Endothelial cell of umbilical vein (primary cell): ENCODE measurements at regions not wholly inside any gene's neighbourhood (a gene's known extent, or its start where the extent isn't known, plus 50 kb on each side); places are given as distances from the start of the nearest gene placed in this dataset.

Source experiments
- BruUV-seq: library from RNA; stranded (reverse); fragments of 400-500 nt; replicated peaks from 2 replicates; lab custom pipeline; 2021; lab: Mats Ljungman, UMichigan
- CTCF ChIA-PET: fragments of 300-600, 350-600 bp; sonication (Branson Sonifier 250); formaldehyde crosslinking; loops from one replicate; lab custom pipeline; 2021; ENCODE audit warnings: antibody characterized with exemption, inconsistent platforms; lab: Charles Lee
- POLR2A ChIA-PET: fragments of 300-600, 350-600 bp; sonication (Branson Sonifier 250); formaldehyde crosslinking; loops from one replicate; lab custom pipeline; 2021; ENCODE audit warnings: antibody characterized with exemption, inconsistent platforms; lab: Charles Lee
- DNase-seq: peaks from one replicate; pipeline ENCODE4 v3.0.0-alpha.2; 2011; ENCODE audit warnings: low read depth, low spot score
- FAIRE-seq: peaks from 2 replicates; lab custom pipeline; 2011; peaks lifted over from hg19 to GRCh38; lab: Jason Lieb, UNC
- H2AFZ ChIP-seq: 2 replicates; pipeline ENCODE4 v1.6.0; 2012; ENCODE audit warnings: low read depth, low read length, control low read depth, inconsistent platforms
- H3K27ac ChIP-seq: 2 replicates; pipeline ENCODE4 v1.5.1; 2011; ENCODE audit warnings: low read depth, mild to moderate bottlenecking, control low read depth, low read length, moderate library complexity; ENCODE audit not compliant: insufficient read depth
- H3K27me3 ChIP-seq, 2 experiments: 2 replicates each; pipeline versions ENCODE4 v1.6.0 to v1.6.1; 2011; ENCODE audit warnings: low read length in 2 of 2, mixed read lengths in 1 of 2; ENCODE audit not compliant: control insufficient read depth in 2 of 2, insufficient read depth in 2 of 2
- H3K36me3 ChIP-seq, 2 experiments: 2 replicates in 1 of 2; 3 replicates in 1 of 2; pipeline ENCODE4 v1.5.1; 2011; ENCODE audit warnings: low read length in 2 of 2, mild to moderate bottlenecking in 1 of 2, moderate library complexity in 1 of 2; ENCODE audit not compliant: control insufficient read depth in 2 of 2, insufficient read depth in 2 of 2; ENCODE audit errors: extremely low read depth in 1 of 2
- H3K4me1 ChIP-seq: 3 replicates; pipeline ENCODE4 v1.5.1; 2011; ENCODE audit warnings: mild to moderate bottlenecking, low read length; ENCODE audit not compliant: control insufficient read depth, insufficient read depth; ENCODE audit errors: extremely low read depth
- H3K4me2 ChIP-seq: 2 replicates; pipeline ENCODE4 v1.6.1; 2011; ENCODE audit warnings: low read length, control low read depth, mixed read lengths; ENCODE audit not compliant: insufficient read depth
- H3K4me3 ChIP-seq, 3 experiments: fragments of 200-600 bp in 1 of 3; sonication (generic), shearing (Covaris generic) in 1 of 3; replicated peaks in 1 of 3; 2 replicates each; pipeline ENCODE4 v1.5.1; 2011 to 2016; ENCODE audit warnings: control low read depth in 3 of 3, low read length in 3 of 3, mild to moderate bottlenecking in 2 of 3, inconsistent platforms in 1 of 3, low read depth in 1 of 3, moderate library complexity in 1 of 3; ENCODE audit not compliant: insufficient read depth in 1 of 3
- H3K79me2 ChIP-seq: 2 replicates; pipeline ENCODE4 v1.6.0; 2012; ENCODE audit warnings: low read length, inconsistent platforms; ENCODE audit not compliant: control insufficient read depth, insufficient read depth
- H3K9ac ChIP-seq: replicated peaks from 2 replicates; pipeline ENCODE3; 2011; ENCODE audit warnings: low read length, control low read depth; ENCODE audit not compliant: insufficient read depth; ENCODE audit errors: extremely low read depth
- H3K9me1 ChIP-seq: replicated peaks from 3 replicates; pipeline ENCODE4 v1.6.0; 2011; ENCODE audit warnings: mild to moderate bottlenecking, low read length; ENCODE audit not compliant: control insufficient read depth, insufficient read depth; ENCODE audit errors: extremely low read depth
- H3K9me3 ChIP-seq: replicated peaks from 2 replicates; pipeline ENCODE4 v1.5.1; 2012; ENCODE audit warnings: low read length, inconsistent platforms; ENCODE audit not compliant: control insufficient read depth, insufficient read depth
- H4K20me1 ChIP-seq: replicated peaks from 2 replicates; pipeline ENCODE3; 2011; ENCODE audit warnings: mild to moderate bottlenecking, low read length; ENCODE audit not compliant: control insufficient read depth, insufficient read depth; ENCODE audit errors: extremely low read depth
- EZH2 ChIP-seq: IDR thresholded peaks from 2 replicates; pipeline ENCODE4 v1.6.1; 2012; ENCODE audit warnings: borderline replicate concordance, low read depth, mild to moderate bottlenecking, moderate library complexity, low read length, inconsistent platforms; ENCODE audit not compliant: severe bottlenecking
- FOS ChIP-seq: IDR thresholded peaks from 2 replicates; pipeline ENCODE4 v1.6.1; 2011; ENCODE audit warnings: mild to moderate bottlenecking, low read length, moderate library complexity, borderline replicate concordance; ENCODE audit not compliant: insufficient read depth
- GATA2 ChIP-seq: IDR thresholded peaks from 2 replicates; pipeline ENCODE4 v1.7.0; 2011; ENCODE audit warnings: low read depth, mild to moderate bottlenecking, moderate library complexity, mixed read lengths, low read length; ENCODE audit not compliant: insufficient read length, insufficient read depth
- JUN ChIP-seq: IDR thresholded peaks from 2 replicates; pipeline ENCODE4 v1.6.1; 2011; ENCODE audit warnings: borderline replicate concordance, low read depth; ENCODE audit not compliant: insufficient read length, insufficient read depth
- MYC ChIP-seq: IDR thresholded peaks from one replicate; pipeline ENCODE4 v1.6.1; 2011; ENCODE audit warnings: mild to moderate bottlenecking, low read depth, low read length
- POLR2A ChIP-seq: IDR thresholded peaks from 2 replicates; pipeline ENCODE4 v1.6.1; 2012; ENCODE audit warnings: low read depth, mild to moderate bottlenecking, control low read depth, low read length
- POLR2AphosphoS5 ChIP-seq: IDR thresholded peaks from 2 replicates; pipeline ENCODE4 v1.6.1; 2012; ENCODE audit warnings: low read depth, mild to moderate bottlenecking, control low read depth, low read length, moderate library complexity; ENCODE audit not compliant: insufficient read depth
- dilution Hi-C: fragments of 300-500 bp; cut with MboI; formaldehyde crosslinking; loops from one replicate; pipeline ENCODE4 v1.15.0; 2019; ENCODE audit warnings: low sequenced_read_pairs; ENCODE audit not compliant: extremely low pct_ligation_motif_present
- intact Hi-C: fragments of 100-400 bp; cut with micrococcal nuclease; formaldehyde crosslinking; loops from one replicate; pipeline ENCODE4 v1.10.0; 2022
- TF ChIP-seq, protein P1 (sequence below): IDR thresholded peaks from 2 replicates; pipeline ENCODE4 v1.6.1; 2011; ENCODE audit not compliant: insufficient read depth, insufficient read length
- TF ChIP-seq, protein P2 (sequence below), 2 donors: IDR thresholded peaks; 1 replicate in 1 of 2; 2 replicates in 1 of 2; pipeline ENCODE4 v1.5.1; 2011; ENCODE audit warnings: low read length in 2 of 2, mild to moderate bottlenecking in 2 of 2, moderate library complexity in 2 of 2, control low read depth in 1 of 2, inconsistent platforms in 1 of 2, low read depth in 1 of 2; ENCODE audit not compliant: insufficient read depth in 1 of 2; ENCODE audit errors: extremely low read depth in 1 of 2

DNA sequence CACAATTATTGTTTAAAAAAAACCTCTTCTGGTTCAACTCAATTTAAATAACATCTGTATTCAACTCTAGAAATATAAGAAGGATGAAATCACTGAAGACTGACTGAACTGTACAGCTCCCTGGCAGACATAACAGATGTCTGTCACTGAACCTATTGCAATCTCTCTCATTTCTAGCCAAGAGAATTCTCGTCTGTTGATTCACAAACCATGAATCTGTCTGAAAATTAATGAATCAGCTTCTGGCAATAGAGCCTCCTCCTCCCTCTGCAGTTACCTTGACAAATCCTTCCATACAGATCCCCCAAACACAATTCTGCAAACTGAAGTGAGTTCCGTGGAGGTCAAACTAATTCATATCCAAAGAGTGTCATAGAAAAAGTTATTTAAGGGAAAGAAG, 561.4 kb downstream of the PYDC2 start:
- H3K36me3 ChIP-seq, result no peaks in the 10 kb centered on the region
- H3K9me3 ChIP-seq, result no peaks in the 10 kb centered on the region
- H3K27ac ChIP-seq, result no peak overlapping the region
- ChIA-PET CTCF (interaction anchor here (0.9 to 1.6 kb wide), 2 partner anchors 58 to 422 kb away, joined by 3 read pairs; no protein-coding TSS in a partner anchor), POLR2A (no interaction called here)
- H3K79me2 ChIP-seq, result no peaks in the 10 kb centered on the region
- intact Hi-C loops, result no loop called here
- no peaks in the 10 kb centered on the region for H3K27me3 ChIP-seq
- no peak overlapping the region for H3K4me2 ChIP-seq
- H4K20me1 ChIP-seq, result no peaks in the 10 kb centered on the region
- no peak for TF ChIP-seq MYC
- no peak for TF ChIP-seq POLR2A
- no peak for TF ChIP-seq FOS
- no peak for TF ChIP-seq EZH2
- TF ChIP-seq, protein P1, sequence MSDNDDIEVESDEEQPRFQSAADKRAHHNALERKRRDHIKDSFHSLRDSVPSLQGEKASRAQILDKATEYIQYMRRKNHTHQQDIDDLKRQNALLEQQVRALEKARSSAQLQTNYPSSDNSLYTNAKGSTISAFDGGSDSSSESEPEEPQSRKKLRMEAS, result no peak
- no peak for TF ChIP-seq JUN
- no peak for TF ChIP-seq POLR2AphosphoS5
- TF ChIP-seq, protein P2, sequence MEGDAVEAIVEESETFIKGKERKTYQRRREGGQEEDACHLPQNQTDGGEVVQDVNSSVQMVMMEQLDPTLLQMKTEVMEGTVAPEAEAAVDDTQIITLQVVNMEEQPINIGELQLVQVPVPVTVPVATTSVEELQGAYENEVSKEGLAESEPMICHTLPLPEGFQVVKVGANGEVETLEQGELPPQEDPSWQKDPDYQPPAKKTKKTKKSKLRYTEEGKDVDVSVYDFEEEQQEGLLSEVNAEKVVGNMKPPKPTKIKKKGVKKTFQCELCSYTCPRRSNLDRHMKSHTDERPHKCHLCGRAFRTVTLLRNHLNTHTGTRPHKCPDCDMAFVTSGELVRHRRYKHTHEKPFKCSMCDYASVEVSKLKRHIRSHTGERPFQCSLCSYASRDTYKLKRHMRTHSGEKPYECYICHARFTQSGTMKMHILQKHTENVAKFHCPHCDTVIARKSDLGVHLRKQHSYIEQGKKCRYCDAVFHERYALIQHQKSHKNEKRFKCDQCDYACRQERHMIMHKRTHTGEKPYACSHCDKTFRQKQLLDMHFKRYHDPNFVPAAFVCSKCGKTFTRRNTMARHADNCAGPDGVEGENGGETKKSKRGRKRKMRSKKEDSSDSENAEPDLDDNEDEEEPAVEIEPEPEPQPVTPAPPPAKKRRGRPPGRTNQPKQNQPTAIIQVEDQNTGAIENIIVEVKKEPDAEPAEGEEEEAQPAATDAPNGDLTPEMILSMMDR (IDR thresholded peaks at IDR 0.05; ENCODE audit: extremely low read depth in 1 of 2, insufficient read depth in 1 of 2, low read depth in 1 of 2, low read length in 2 of 2), result no peak
- no peak for TF ChIP-seq GATA2
- dilution Hi-C loops, result no loop called here
- no peak overlapping the region for H3K4me3 ChIP-seq
- H3K9me1 ChIP-seq, result no peaks in the 10 kb centered on the region
- no peaks in the 10 kb centered on the region for H3K4me1 ChIP-seq
- no peak overlapping the region for H2AFZ ChIP-seq
- DNase-seq (no peak), FAIRE-seq (no peak)
- no TSS peak for BruUV-seq
- H3K9ac ChIP-seq, result no peak overlapping the region
